Left kidney (tissue), 1 donor: ENCODE measurements at regions not wholly inside any gene's neighbourhood (a gene's known extent, or its start where the extent isn't known, plus 50 kb on each side); places are given as distances from the start of the nearest gene placed in this dataset.

ENCODE experiments used
- DNase-seq: peaks from one replicate; pipeline ENCODE4 v3.0.0-alpha.2; 2013

DNA sequence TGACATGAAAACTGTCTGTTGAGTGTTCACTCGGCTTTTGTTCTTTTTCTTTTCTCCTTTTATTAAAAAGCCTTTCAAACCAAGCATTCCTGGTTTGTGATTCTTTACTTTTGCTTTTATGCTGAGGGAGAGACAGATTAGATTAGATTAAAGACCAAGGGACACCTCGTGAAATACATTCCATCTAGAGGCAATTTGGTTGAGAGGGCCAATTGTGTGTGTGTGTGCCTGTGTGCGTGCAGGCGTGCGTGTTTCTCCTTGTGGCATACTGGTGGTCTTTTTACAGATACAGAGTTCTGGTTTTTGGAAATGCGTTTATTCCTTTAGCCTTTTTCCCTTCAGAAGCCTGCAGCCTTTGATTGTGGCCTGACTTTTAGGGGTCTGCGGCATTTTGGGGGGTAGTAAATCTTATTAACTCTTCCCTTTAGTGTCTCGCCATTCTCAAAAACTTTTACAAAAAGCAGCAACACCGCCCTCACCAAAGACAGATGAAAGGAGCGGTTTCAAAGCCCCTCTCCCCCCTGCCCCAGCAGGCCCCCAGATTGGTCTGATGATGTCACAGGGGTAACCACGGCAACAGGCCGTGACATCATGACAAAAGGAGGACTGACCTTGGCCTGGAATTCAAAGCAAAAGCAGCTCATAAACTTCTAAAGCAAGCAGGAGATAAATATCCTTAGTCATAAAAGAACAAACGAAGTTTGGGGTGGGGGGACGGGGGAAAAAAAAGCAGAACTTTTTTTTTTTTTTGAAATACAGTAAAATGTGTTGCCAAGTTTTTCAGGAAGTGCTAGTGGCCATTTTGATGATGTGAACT lies 84.1 kb upstream of the TBX3 start:
- DNase-seq = peak; percentile 74

- no peak for DNase-seq
Measured at GRCh38 chr12:114767084-114767760, 83.2 kb upstream of the TBX3 start.

- DNase-seq = no peak
Measured at GRCh38 chr12:114765960-114766691, 82.2 kb upstream of the TBX3 start.

- no peak for DNase-seq
Measured at GRCh38 chr12:114764510-114764909, 80.5 kb upstream of the TBX3 start.

GRCh38 chr12:114762490-114763110 lies 78.6 kb upstream of the TBX3 start:
- peak; percentile 28 for DNase-seq

- no peak for DNase-seq
Measured at GRCh38 chr12:114760151-114760877, 76.3 kb upstream of the TBX3 start.

DNA sequence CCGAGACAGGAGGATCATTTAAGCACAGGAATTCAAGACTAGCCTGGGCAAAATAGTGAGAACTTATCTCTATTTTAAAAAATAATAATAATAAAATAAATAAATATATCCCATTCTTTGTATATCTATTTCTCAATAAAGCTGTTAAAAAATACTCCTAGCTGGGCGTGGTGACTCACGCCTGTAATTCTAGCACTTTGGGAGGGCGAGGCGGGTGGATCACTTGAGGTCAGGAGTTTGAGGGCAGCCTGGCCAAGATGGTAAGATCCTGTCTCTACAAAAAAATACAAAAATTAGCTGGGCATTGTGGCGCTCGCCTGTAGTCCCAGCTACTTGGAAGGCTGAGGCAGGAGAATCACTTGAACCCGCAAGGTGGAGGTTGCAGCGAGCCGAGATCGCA lies 75.7 kb upstream of the TBX3 start:
- DNase-seq = no peak

DNA sequence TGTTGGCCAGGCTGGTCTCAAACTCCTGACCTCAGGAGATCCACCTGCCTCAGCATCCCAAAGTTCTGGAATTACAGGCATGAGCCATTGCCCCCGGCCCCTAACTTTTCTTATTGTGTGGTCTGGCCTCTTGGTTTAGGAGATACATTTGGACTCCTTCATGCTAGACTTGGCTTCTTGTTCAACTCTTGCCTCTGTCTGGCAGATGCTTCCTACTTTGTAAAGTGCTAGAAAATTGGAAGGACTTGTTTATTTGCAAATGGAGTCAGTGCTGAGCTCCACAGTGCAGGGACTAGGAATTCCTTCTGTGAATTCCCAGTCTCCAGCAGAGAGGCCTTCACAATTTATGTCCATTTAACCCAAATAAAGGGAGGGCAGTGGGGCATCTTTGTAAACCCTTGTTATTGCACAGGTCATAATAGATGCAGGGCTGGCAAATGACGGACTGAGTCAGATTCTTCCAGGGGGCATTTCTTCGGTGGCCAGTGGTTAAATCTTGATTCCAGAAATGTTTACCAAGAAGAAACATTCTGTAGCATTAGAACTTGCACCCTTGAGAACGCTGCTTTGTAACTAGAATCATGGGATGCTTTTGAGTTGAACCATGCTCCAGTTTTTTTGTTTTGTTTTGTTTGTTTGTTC lies 73.8 kb upstream of the TBX3 start:
- DNase-seq = no peak

DNA sequence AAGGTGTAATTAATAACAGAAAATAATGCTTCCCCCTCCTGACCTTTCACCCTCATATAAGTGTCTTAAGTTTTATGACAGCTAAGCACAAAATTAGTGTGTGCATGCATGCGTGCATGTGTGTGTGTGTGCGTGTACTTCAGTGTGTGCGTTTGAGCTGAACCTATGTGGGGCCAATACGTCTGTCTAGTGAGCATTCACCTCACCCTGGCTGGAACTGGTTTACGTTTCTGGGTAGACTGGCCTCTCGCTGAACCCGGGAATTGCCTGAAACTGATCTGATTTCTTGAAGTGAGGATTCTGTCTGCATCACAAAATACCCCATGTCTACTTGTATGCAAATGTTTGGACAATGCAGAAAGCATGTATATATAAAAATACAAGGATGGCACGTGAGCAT lies 68.2 kb upstream of the TBX3 start:
- peak; percentile 63 for DNase-seq

- no peak for DNase-seq
Measured at GRCh38 chr12:114751712-114752111, 67.7 kb upstream of the TBX3 start.

- no peak for DNase-seq
Measured at GRCh38 chr12:114750917-114751316, 66.9 kb upstream of the TBX3 start.

DNA sequence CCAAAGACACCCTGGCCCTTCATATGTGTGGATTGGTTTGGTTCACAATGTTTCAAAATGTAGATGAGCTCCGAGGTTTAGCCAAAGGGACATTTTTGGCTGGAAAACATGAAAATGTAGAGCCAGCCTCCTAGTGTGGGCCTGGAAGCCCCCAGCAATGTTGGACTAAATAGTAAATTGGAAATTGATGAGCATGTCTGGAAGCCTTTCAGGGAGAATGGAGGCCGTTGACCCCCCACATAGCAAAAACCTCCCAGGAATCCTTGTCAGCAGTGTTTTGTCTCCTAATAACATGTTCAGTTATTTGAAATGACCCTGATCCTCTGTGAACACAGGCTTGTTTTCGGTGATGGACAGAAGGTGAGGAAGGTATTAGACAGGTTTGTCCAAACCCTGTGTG lies 65.1 kb upstream of the TBX3 start:
- no peak for DNase-seq

DNA sequence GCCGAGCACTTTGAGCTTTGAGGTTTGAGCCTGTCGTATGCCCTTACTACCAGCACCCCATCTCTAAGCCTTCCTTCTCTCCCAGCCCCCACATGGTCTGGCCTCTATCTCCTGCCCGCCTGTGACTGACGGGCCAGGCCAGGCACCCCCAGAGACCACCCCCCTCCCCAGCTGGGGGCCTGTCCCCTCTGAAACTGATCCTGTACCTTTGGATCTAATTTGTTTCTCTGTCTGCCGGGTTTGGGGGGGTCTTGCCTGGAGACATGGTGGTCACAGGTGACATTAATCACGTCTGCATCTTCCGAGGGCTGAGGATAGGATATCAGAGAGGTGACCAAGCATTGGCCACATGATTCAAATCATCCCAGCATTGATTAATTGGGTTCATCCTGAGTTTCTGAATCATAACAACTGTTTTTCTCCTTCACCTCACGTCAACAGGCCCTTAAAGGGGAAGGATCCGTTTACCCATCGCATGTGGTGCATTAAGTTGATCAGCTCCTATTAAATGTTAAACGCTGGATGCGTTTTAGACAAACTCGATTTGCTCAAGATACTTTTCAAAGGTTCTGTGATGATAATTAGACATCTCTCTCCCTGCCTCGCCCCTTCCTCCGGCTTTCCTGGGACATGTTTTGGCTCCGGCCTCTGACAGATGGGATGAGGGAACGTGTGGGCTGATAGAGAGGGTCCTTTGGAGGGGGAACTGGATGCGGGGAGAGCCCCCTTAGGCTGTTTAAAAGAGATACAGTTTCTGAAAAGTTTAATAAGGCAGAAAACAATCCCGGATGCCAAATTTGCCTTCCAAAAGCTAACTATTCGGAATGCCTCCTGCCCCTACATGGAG lies 63.3 kb upstream of the TBX3 start:
- DNase-seq = peak; percentile 31

- DNase-seq = no peak
Measured at GRCh38 chr12:114746297-114747011, 62.5 kb upstream of the TBX3 start.

GRCh38 chr12:114744691-114745090 lies 60.7 kb upstream of the TBX3 start:
- peak; percentile 32 for DNase-seq

- no peak for DNase-seq
Measured at GRCh38 chr12:114744285-114744684, 60.3 kb upstream of the TBX3 start.

DNA sequence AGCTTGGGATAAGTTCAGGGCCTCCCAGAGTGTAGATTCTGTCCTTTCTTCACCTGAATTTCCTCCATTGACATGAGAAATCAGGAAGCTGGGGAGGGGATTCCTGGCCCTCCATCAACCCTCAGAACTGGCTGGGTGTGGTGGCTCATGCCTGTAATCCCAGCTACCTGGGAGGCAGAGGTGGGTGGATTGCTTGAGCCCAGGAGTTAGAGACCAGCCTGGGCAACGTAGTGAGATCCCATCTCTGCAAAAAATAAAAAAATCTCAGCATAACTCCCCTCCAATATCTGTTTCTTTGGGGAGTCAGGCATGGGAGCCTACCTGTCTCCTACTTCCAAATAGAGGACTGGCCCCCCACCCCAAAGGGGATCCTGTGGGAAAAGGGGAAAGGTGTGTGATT lies 59.8 kb upstream of the TBX3 start:
- no peak for DNase-seq

DNA sequence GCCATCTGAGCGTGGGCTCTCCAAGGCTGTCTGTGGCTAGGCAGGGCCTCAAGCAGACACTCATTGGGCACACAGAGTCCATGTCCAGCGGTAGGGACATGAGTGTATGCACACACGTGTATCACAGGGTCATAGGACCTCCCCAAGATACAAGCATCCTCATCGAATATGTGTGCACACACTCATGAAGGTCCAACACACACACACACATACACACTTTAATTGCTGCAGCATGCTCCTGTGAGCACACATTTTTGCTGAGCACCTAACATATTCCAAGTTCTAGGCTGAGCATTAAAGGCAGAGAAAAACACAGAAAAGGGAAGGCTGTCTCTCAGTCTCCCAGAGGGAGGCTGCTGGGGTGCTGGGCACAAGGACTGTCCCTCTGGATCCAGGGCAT lies 59.3 kb upstream of the TBX3 start:
- DNase-seq = no peak

DNA sequence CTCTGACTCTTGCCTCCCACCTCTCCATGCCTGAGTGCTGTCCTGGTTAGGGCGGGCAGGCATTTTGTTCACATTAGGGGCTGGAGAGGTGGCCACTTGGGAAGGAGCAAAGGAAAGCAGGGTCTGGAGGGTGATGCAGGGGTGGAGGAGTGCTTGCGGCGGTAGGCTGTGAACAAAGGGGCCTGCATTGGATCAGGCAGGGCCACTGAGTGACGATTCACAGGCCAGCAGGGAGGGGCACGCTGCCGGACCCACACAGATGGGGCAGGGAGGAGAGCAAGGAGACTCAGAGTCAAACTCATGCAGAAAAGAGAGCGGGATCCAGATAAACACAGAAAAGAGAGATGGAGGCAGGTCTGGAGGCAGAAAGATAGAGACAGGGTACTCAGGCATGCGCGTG lies 58.4 kb upstream of the TBX3 start:
- DNase-seq = no peak

DNA sequence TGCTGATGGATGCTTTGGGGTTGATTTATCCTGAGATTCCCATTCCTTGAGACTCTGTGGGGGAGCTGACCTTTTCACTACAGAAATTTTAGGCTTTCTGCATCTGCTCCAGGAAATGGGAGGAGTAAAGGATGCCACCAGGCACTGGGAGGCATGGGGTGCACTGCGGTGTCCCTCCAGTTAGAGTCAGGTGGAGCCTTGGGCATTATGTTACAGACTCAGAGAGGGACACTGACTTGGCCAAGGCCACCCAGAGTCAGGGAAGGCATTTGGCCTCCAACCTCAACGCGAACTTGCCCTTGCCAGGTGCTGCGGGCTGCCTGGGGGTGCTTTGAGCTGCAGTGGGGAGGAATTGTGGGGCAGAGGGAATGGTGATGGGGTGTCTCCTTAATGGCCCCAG lies 58.0 kb upstream of the TBX3 start:
- no peak for DNase-seq
